ENCODE measurements at regions not wholly inside any gene's neighbourhood (a gene's known extent, or its start where the extent isn't known, plus 50 kb on each side); places are given as distances from the start of the nearest gene placed in this dataset.

GRCh38 chr4:37767019-37767418, 59.5 kb upstream of the PGM2 start:
- H2AFZ ChIP-seq (ENCODE audit: low read depth, low read length): no peak overlapping the region
- H3K9me1 ChIP-seq (replicated peaks; ENCODE audit: control insufficient read depth, extremely low read depth, insufficient read depth, low read length): no peaks in the 10 kb centered on the region
- POLR2A ChIA-PET: no interaction called here
- H3K27ac ChIP-seq (ENCODE audit: insufficient read depth, low read depth, low read length): no peak overlapping the region
- no peak overlapping the region for H3K9ac ChIP-seq (replicated peaks; ENCODE audit: extremely low read depth, insufficient read depth, low read length)
- CTCF ChIA-PET: interaction anchor here (1.4 kb wide), 1 partner anchor 35 kb away, joined by 4 read pairs; no protein-coding TSS in a partner anchor
- no peaks in the 10 kb centered on the region for H3K79me2 ChIP-seq (ENCODE audit: control insufficient read depth, insufficient read depth, low read length)
- no peaks in the 10 kb centered on the region for H3K36me3 ChIP-seq (ENCODE audit: control insufficient read depth in 2 of 2, extremely low read depth in 1 of 2, insufficient read depth in 2 of 2, low read length in 2 of 2)
- no peaks in the 10 kb centered on the region for H3K9me3 ChIP-seq (replicated peaks; ENCODE audit: control insufficient read depth, insufficient read depth, low read length)
- no peak for DNase-seq (ENCODE audit: low read depth, low spot score)
- no TSS peak for BruUV-seq (replicated peaks)
- intact Hi-C loops (cut with micrococcal nuclease) (no loop called here), dilution Hi-C loops (cut with MboI; ENCODE audit: extremely low pct_ligation_motif_present, low sequenced_read_pairs) (no loop called here)
- H3K4me3 ChIP-seq (replicated peaks in 1 of 3; ENCODE audit: insufficient read depth in 1 of 3, low read depth in 1 of 3, low read length in 3 of 3): no peak overlapping the region
- H3K27me3 ChIP-seq (ENCODE audit: control insufficient read depth in 2 of 2, insufficient read depth in 2 of 2, low read length in 2 of 2): peaks cover 3 to 14% of the 10 kb centered on the region in 2 experiments
- H3K4me1 ChIP-seq (ENCODE audit: control insufficient read depth, extremely low read depth, insufficient read depth, low read length): no peaks in the 10 kb centered on the region
- H4K20me1 ChIP-seq (replicated peaks; ENCODE audit: control insufficient read depth, extremely low read depth, insufficient read depth, low read length): no peaks in the 10 kb centered on the region
- H3K4me2 ChIP-seq (ENCODE audit: insufficient read depth, low read length): no peak overlapping the region
- no peak for TF ChIP-seq POLR2A (IDR thresholded peaks at IDR 0.05; ENCODE audit: low read depth, low read length)
- TF ChIP-seq EZH2 (IDR thresholded peaks at IDR 0.05; ENCODE audit: borderline replicate concordance, low read depth, low read length, severe bottlenecking): no peak
- no peak for FAIRE-seq

- H3K9ac ChIP-seq (replicated peaks; ENCODE audit: extremely low read depth, insufficient read depth, low read length): no peak overlapping the region
- H4K20me1 ChIP-seq (replicated peaks; ENCODE audit: control insufficient read depth, extremely low read depth, insufficient read depth, low read length): no peaks in the 10 kb centered on the region
- dilution Hi-C loops (cut with MboI; ENCODE audit: extremely low pct_ligation_motif_present, low sequenced_read_pairs): no loop called here
- TF ChIP-seq MYC (IDR thresholded peaks at IDR 0.05; ENCODE audit: low read depth, low read length): no peak
- TF ChIP-seq POLR2AphosphoS5 (IDR thresholded peaks at IDR 0.05; ENCODE audit: insufficient read depth, low read depth, low read length): no peak
- TF ChIP-seq CTCF (IDR thresholded peaks at IDR 0.05; ENCODE audit: extremely low read depth in 1 of 2, insufficient read depth in 1 of 2, low read depth in 1 of 2, low read length in 2 of 2): no peak
- no peak for TF ChIP-seq POLR2A (IDR thresholded peaks at IDR 0.05; ENCODE audit: low read depth, low read length)
- no peak for TF ChIP-seq FOS (IDR thresholded peaks at IDR 0.05; ENCODE audit: borderline replicate concordance, insufficient read depth, low read length)
- TF ChIP-seq JUN (IDR thresholded peaks at IDR 0.05; ENCODE audit: borderline replicate concordance, insufficient read depth, insufficient read length, low read depth): no peak
- no peak for TF ChIP-seq MAX (IDR thresholded peaks at IDR 0.05; ENCODE audit: insufficient read depth, insufficient read length)
- TF ChIP-seq EZH2 (IDR thresholded peaks at IDR 0.05; ENCODE audit: borderline replicate concordance, low read depth, low read length, severe bottlenecking): no peak
- no peak for TF ChIP-seq GATA2 (IDR thresholded peaks at IDR 0.05; ENCODE audit: insufficient read depth, insufficient read length, low read depth, low read length)
- ChIA-PET CTCF (interaction anchor here (1.2 to 1.5 kb wide), 2 partner anchors 9 to 13 kb away, joined by 3 to 4 read pairs; no protein-coding TSS in a partner anchor), POLR2A (no interaction called here)
- H3K36me3 ChIP-seq (ENCODE audit: control insufficient read depth in 2 of 2, extremely low read depth in 1 of 2, insufficient read depth in 2 of 2, low read length in 2 of 2): no peaks in the 10 kb centered on the region
- no peaks in the 10 kb centered on the region for H3K9me1 ChIP-seq (replicated peaks; ENCODE audit: control insufficient read depth, extremely low read depth, insufficient read depth, low read length)
- peaks cover 7 to 16% of the 10 kb centered on the region in 2 experiments for H3K27me3 ChIP-seq (ENCODE audit: control insufficient read depth in 2 of 2, insufficient read depth in 2 of 2, low read length in 2 of 2)
- H3K4me2 ChIP-seq (ENCODE audit: insufficient read depth, low read length): no peak overlapping the region
- H3K4me1 ChIP-seq (ENCODE audit: control insufficient read depth, extremely low read depth, insufficient read depth, low read length): no peaks in the 10 kb centered on the region
- H3K4me3 ChIP-seq (replicated peaks in 1 of 3; ENCODE audit: insufficient read depth in 1 of 3, low read depth in 1 of 3, low read length in 3 of 3): no peak overlapping the region
- intact Hi-C loops (cut with micrococcal nuclease): no loop called here
- no peak overlapping the region for H3K27ac ChIP-seq (ENCODE audit: insufficient read depth, low read depth, low read length)
- H3K9me3 ChIP-seq (replicated peaks; ENCODE audit: control insufficient read depth, insufficient read depth, low read length): no peaks in the 10 kb centered on the region
- FAIRE-seq: no peak
- H3K79me2 ChIP-seq (ENCODE audit: control insufficient read depth, insufficient read depth, low read length): no peaks in the 10 kb centered on the region
- no TSS peak for BruUV-seq (replicated peaks)
- no peak overlapping the region for H2AFZ ChIP-seq (ENCODE audit: low read depth, low read length)
- no peak for DNase-seq (ENCODE audit: low read depth, low spot score)
Observed at GRCh38 chr4:37765741-37766140, 60.7 kb upstream of the PGM2 start.

All from endothelial cell of umbilical vein (primary cell).